WTC11 (cell line): ENCODE measurements at regions not wholly inside any gene's neighbourhood (a gene's known extent, or its start where the extent isn't known, plus 50 kb on each side); places are given as distances from the start of the nearest gene placed in this dataset.

Experiments
- ATAC-seq: fragments of 200-7000 bp; cut with Tn5 transposase; 2 replicates; pipeline ENCODE4 v1.10.0; 2021; ENCODE audit warnings: mild to moderate bottlenecking, moderate library complexity
- CTCF ChIA-PET: fragments of 300-600 bp; sonication (Branson Sonifier 250); formaldehyde crosslinking; loops from one replicate; lab custom pipeline; 2021; ENCODE audit warnings: antibody characterized with exemption; lab: Charles Lee
- POLR2A ChIA-PET: fragments of 350-600 bp; sonication (Branson Sonifier 250); formaldehyde crosslinking; loops from one replicate; lab custom pipeline; 2021; ENCODE audit warnings: antibody characterized with exemption; lab: Charles Lee
- DNase-seq: peaks from one replicate; pipeline ENCODE4 v3.0.0; 2021; ENCODE audit warnings: low spot score
- H3K27ac Mint-ChIP-seq: 2 replicates; pipeline ENCODE4 v1.8.0; 2021; ENCODE audit warnings: mixed read lengths
- H3K27me3 Mint-ChIP-seq: 2 replicates; pipeline ENCODE4 v1.8.0; 2021; ENCODE audit warnings: low read depth, mild to moderate bottlenecking, moderate library complexity, mixed read lengths
- H3K36me3 Mint-ChIP-seq: 2 replicates; pipeline ENCODE4 v1.8.0; 2021; ENCODE audit warnings: mixed read lengths
- H3K4me1 Mint-ChIP-seq: 2 replicates; pipeline ENCODE4 v1.8.0; 2022; ENCODE audit warnings: mixed read lengths
- H3K4me3 Mint-ChIP-seq: 2 replicates; pipeline ENCODE4 v1.8.0; 2021; ENCODE audit warnings: mild to moderate bottlenecking, moderate library complexity, mixed read lengths
- H3K9me3 Mint-ChIP-seq: 2 replicates; pipeline ENCODE4 v1.8.0; 2021; ENCODE audit warnings: mixed read lengths
- ATF1 ChIP-seq: sonication (generic); formaldehyde crosslinking; IDR thresholded peaks from 2 replicates; pipeline ENCODE4 v1.8.1; 2023; ENCODE audit warnings: mild to moderate bottlenecking, moderate library complexity, missing genetic modification reagents
- CBFB ChIP-seq: sonication (generic); formaldehyde crosslinking; IDR thresholded peaks from 2 replicates; pipeline ENCODE4 v1.8.1; 2022; ENCODE audit warnings: mild to moderate bottlenecking, low read depth, missing genetic modification reagents
- CDX4 ChIP-seq: fragments of 250-450 bp; sonication (Bioruptor Pico); IDR thresholded peaks from 2 replicates; pipeline ENCODE4 v1.9.0; 2021; ENCODE audit warnings: moderate library complexity, mild to moderate bottlenecking, inconsistent platforms, borderline replicate concordance
- ELF4 ChIP-seq: sonication (generic); formaldehyde crosslinking; IDR thresholded peaks from 2 replicates; pipeline ENCODE4 v1.8.1; 2022; ENCODE audit warnings: low read depth, mild to moderate bottlenecking, moderate library complexity, missing genetic modification reagents
- ETV6 ChIP-seq: sonication (generic); formaldehyde crosslinking; IDR thresholded peaks from 2 replicates; pipeline ENCODE4 v1.8.1; 2022; ENCODE audit warnings: mild to moderate bottlenecking, missing genetic modification reagents
- FOXK1 ChIP-seq: sonication (generic); formaldehyde crosslinking; IDR thresholded peaks from 2 replicates; pipeline ENCODE4 v1.8.0; 2022; ENCODE audit warnings: mild to moderate bottlenecking, moderate library complexity, missing genetic modification reagents
- FOXP4 ChIP-seq: sonication (generic); formaldehyde crosslinking; IDR thresholded peaks from 2 replicates; pipeline ENCODE4 v1.8.0; 2022; ENCODE audit warnings: mild to moderate bottlenecking, missing genetic modification reagents
- IRF2 ChIP-seq: sonication (generic); formaldehyde crosslinking; IDR thresholded peaks from 2 replicates; pipeline ENCODE4 v1.8.0; 2022; ENCODE audit warnings: low read depth, missing genetic modification reagents, borderline replicate concordance
- MXD4 ChIP-seq: fragments of 250-450 bp; sonication (Bioruptor Pico); IDR thresholded peaks from 2 replicates; pipeline ENCODE4 v1.8.0; 2021; ENCODE audit warnings: mild to moderate bottlenecking, moderate library complexity, borderline replicate concordance
- NFYB ChIP-seq: sonication (generic); formaldehyde crosslinking; conservative IDR thresholded peaks from 2 replicates; pipeline ENCODE4 v1.8.0; 2022; ENCODE audit warnings: low read depth, missing genetic modification reagents
- NR2C2 ChIP-seq: sonication (generic); formaldehyde crosslinking; IDR thresholded peaks from 2 replicates; pipeline ENCODE4 v1.8.0; 2022; ENCODE audit warnings: mild to moderate bottlenecking, missing genetic modification reagents
- OVOL2 ChIP-seq: fragments of 250-450 bp; sonication (Bioruptor Pico); IDR thresholded peaks from 2 replicates; pipeline ENCODE4 v1.9.0; 2021; ENCODE audit warnings: mild to moderate bottlenecking, borderline replicate concordance
- PRRX2 ChIP-seq: fragments of 250-450 bp; sonication (Bioruptor Pico); IDR thresholded peaks from 2 replicates; pipeline ENCODE4 v1.8.0; 2021; ENCODE audit warnings: mild to moderate bottlenecking
- SMAD4 ChIP-seq: sonication (generic); formaldehyde crosslinking; IDR thresholded peaks from 2 replicates; pipeline ENCODE4 v1.8.0; 2022; ENCODE audit warnings: mild to moderate bottlenecking, missing genetic modification reagents
- SOX15 ChIP-seq: fragments of 250-450 bp; sonication (Bioruptor Pico); IDR thresholded peaks from 2 replicates; pipeline ENCODE4 v1.9.0; 2021; ENCODE audit warnings: mild to moderate bottlenecking
- TCF7 ChIP-seq: sonication (generic); formaldehyde crosslinking; IDR thresholded peaks from 2 replicates; pipeline ENCODE4 v1.8.0; 2022; ENCODE audit warnings: mild to moderate bottlenecking, low read depth, missing genetic modification reagents, moderate library complexity
- TEAD1 ChIP-seq: sonication (generic); formaldehyde crosslinking; IDR thresholded peaks from 2 replicates; pipeline ENCODE4 v1.8.0; 2022; ENCODE audit warnings: mild to moderate bottlenecking, missing genetic modification reagents
- TP53 ChIP-seq: sonication (generic); formaldehyde crosslinking; IDR thresholded peaks from 2 replicates; pipeline ENCODE4 v1.8.1; 2023; ENCODE audit warnings: mild to moderate bottlenecking, missing genetic modification reagents
- ZMAT4 ChIP-seq: fragments of 250-450 bp; sonication (Bioruptor Pico); IDR thresholded peaks from 2 replicates; pipeline ENCODE4 v1.9.0; 2021; ENCODE audit warnings: mild to moderate bottlenecking
- ZNF138 ChIP-seq: sonication (generic); formaldehyde crosslinking; conservative IDR thresholded peaks from 2 replicates; pipeline ENCODE4 v1.8.1; 2022; ENCODE audit warnings: mild to moderate bottlenecking, moderate library complexity, missing genetic modification reagents
- ZNF219 ChIP-seq: sonication (generic); formaldehyde crosslinking; IDR thresholded peaks from 2 replicates; pipeline ENCODE4 v1.8.0; 2023; ENCODE audit warnings: missing genetic modification reagents, mild to moderate bottlenecking, borderline replicate concordance
- ZNF232 ChIP-seq: sonication (generic); formaldehyde crosslinking; IDR thresholded peaks from 2 replicates; pipeline ENCODE4 v1.8.0; 2022; ENCODE audit warnings: mild to moderate bottlenecking, missing genetic modification reagents
- ZNF671 ChIP-seq: fragments of 250-450 bp; sonication (Bioruptor Pico); IDR thresholded peaks from 2 replicates; pipeline ENCODE4 v1.8.0; 2021; ENCODE audit warnings: mild to moderate bottlenecking
- ZSCAN18 ChIP-seq: fragments of 250-450 bp; sonication (Bioruptor Pico); IDR thresholded peaks from 2 replicates; pipeline ENCODE4 v2.1.2; 2022; ENCODE audit warnings: mild to moderate bottlenecking, moderate library complexity
- TF ChIP-seq, protein P1 (sequence below): sonication (generic); formaldehyde crosslinking; IDR thresholded peaks from 2 replicates; pipeline ENCODE4 v1.8.1; 2023; ENCODE audit warnings: mild to moderate bottlenecking, moderate library complexity, missing genetic modification reagents
- TF ChIP-seq, protein P2 (sequence below): sonication (generic); formaldehyde crosslinking; IDR thresholded peaks from 2 replicates; pipeline ENCODE4 v1.8.1; 2023; ENCODE audit warnings: mild to moderate bottlenecking, missing genetic modification reagents

- POLR2A ChIA-PET, result no interaction called here
- DNase-seq, result no peak
- Mint-ChIP-seq H3K27me3 (peaks cover under 1% of the 10 kb centered on the region; the same call in 1 of the 2 replicates), H3K27ac (no peak overlapping the region), H3K4me1 (0 out of 2 replicates have a peak, but pooled peaks cover under 1% of the 10 kb centered on the region), H3K36me3 (peaks cover under 1% of the 10 kb centered on the region; the same call in 1 of the 2 replicates)
- no peak for ATAC-seq
- CTCF ChIA-PET, result no interaction called here
- TF ChIP-seq NFYB, result no peak
- no peak for TF ChIP-seq SOX15 (CRISPR knock-in tag)
- TF ChIP-seq TCF7 (CRISPR knock-in tag), result no peak
- TF ChIP-seq FOXK1 (CRISPR knock-in tag), result no peak
- TF ChIP-seq ZNF219 (CRISPR knock-in tag), result no peak
- TF ChIP-seq FOXP4, result no peak
- TF ChIP-seq, protein P1, sequence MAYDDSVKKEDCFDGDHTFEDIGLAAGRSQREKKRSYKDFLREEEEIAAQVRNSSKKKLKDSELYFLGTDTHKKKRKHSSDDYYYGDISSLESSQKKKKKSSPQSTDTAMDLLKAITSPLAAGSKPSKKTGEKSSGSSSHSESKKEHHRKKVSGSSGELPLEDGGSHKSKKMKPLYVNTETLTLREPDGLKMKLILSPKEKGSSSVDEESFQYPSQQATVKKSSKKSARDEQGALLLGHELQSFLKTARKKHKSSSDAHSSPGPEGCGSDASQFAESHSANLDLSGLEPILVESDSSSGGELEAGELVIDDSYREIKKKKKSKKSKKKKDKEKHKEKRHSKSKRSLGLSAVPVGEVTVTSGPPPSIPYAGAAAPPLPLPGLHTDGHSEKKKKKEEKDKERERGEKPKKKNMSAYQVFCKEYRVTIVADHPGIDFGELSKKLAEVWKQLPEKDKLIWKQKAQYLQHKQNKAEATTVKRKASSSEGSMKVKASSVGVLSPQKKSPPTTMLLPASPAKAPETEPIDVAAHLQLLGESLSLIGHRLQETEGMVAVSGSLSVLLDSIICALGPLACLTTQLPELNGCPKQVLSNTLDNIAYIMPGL, result no peak
- no peak for TF ChIP-seq OVOL2 (CRISPR knock-in tag)
- no peak for TF ChIP-seq CBFB (CRISPR knock-in tag)
- TF ChIP-seq, all 79 proteins: peak for 0
- peaks cover 9% of the 10 kb centered on the region for H3K9me3 Mint-ChIP-seq
- no peak overlapping the region for H3K4me3 Mint-ChIP-seq
Measured at GRCh38 chr11:15697437-15698236, 582.9 kb downstream of the INSC start.

GRCh38 chr11:15698855-15699254 lies 584.1 kb downstream of the INSC start:
- ChIA-PET POLR2A (no interaction called here), CTCF (interaction anchor here (1.0 kb wide), 1 partner anchor 12 kb away, joined by 3 read pairs; no protein-coding TSS in a partner anchor)
- H3K4me3 Mint-ChIP-seq, result no peak overlapping the region
- DNase-seq, result no peak
- no peaks in the 10 kb centered on the region for H3K27me3 Mint-ChIP-seq
- H3K9me3 Mint-ChIP-seq, result peaks cover 5% of the 10 kb centered on the region
- no peaks in the 10 kb centered on the region for H3K36me3 Mint-ChIP-seq
- no peak for TF ChIP-seq CDX4 (CRISPR knock-in tag)
- TF ChIP-seq CBFB (CRISPR knock-in tag), result no peak
- no peak for TF ChIP-seq ETV6 (CRISPR knock-in tag)
- no peak for TF ChIP-seq OVOL2 (CRISPR knock-in tag)
- no peak for TF ChIP-seq ZNF138 (CRISPR knock-in tag)
- no peak for TF ChIP-seq ZNF671
- TF ChIP-seq ZNF232 (CRISPR knock-in tag), result no peak
- TF ChIP-seq MXD4 (CRISPR knock-in tag), result no peak
- TF ChIP-seq NR2C2 (CRISPR knock-in tag), result no peak
- TF ChIP-seq TEAD1 (CRISPR knock-in tag), result no peak
- TF ChIP-seq ATF1 (CRISPR knock-in tag), result no peak
- TF ChIP-seq SMAD4 (CRISPR knock-in tag), result no peak
- TF ChIP-seq IRF2 (CRISPR knock-in tag), result no peak
- TF ChIP-seq ZMAT4 (CRISPR knock-in tag), result no peak
- no peak for TF ChIP-seq PRRX2 (CRISPR knock-in tag)
- TF ChIP-seq ELF4 (CRISPR knock-in tag), result no peak
- TF ChIP-seq ZSCAN18, result no peak
- no peak for TF ChIP-seq TP53 (CRISPR knock-in tag)
- TF ChIP-seq, protein P2, sequence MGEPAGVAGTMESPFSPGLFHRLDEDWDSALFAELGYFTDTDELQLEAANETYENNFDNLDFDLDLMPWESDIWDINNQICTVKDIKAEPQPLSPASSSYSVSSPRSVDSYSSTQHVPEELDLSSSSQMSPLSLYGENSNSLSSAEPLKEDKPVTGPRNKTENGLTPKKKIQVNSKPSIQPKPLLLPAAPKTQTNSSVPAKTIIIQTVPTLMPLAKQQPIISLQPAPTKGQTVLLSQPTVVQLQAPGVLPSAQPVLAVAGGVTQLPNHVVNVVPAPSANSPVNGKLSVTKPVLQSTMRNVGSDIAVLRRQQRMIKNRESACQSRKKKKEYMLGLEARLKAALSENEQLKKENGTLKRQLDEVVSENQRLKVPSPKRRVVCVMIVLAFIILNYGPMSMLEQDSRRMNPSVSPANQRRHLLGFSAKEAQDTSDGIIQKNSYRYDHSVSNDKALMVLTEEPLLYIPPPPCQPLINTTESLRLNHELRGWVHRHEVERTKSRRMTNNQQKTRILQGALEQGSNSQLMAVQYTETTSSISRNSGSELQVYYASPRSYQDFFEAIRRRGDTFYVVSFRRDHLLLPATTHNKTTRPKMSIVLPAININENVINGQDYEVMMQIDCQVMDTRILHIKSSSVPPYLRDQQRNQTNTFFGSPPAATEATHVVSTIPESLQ (CRISPR knock-in tag), result no peak
- ATAC-seq, result no peak
- no peaks in the 10 kb centered on the region for H3K4me1 Mint-ChIP-seq
- no peak overlapping the region for H3K27ac Mint-ChIP-seq
